ENCODE measurements at regions not wholly inside any gene's neighbourhood (a gene's known extent, or its start where the extent isn't known, plus 50 kb on each side); places are given as distances from the start of the nearest gene placed in this dataset.

- H4K5ac ChIP-seq (ENCODE audit: low read depth, low read length): no peak overlapping the region
- dilution Hi-C loops (cut with HindIII; ENCODE audit: low sequenced_read_pairs, unreplicated experiment): no loop called here
- H3K18ac ChIP-seq (ENCODE audit: low read depth, low read length): no peak overlapping the region
- no peaks in the 10 kb centered on the region for H3K9me3 ChIP-seq (ENCODE audit: control insufficient read depth, insufficient read depth, low read length)
- peaks cover 4% of the 10 kb centered on the region for H3K4me1 ChIP-seq (ENCODE audit: control insufficient read depth, insufficient read depth, low read length)
- H4K91ac ChIP-seq (ENCODE audit: insufficient read depth, low read depth, low read length): peak overlapping the region; percentile 22; the same call in 1 of the 2 replicates
- no peak overlapping the region for H3K14ac ChIP-seq (replicated peaks; ENCODE audit: low read depth, low read length)
- no peak overlapping the region for H2BK20ac ChIP-seq (ENCODE audit: low read depth, low read length)
- WGBS, 2 experiments (ENCODE audit: extremely low coverage in 2 of 2, insufficient read length in 1 of 2): no CpG with 5 or more reads among the region's 2 CpGs
- H2AK9ac ChIP-seq (replicated peaks; ENCODE audit: low read depth, low read length, poor library complexity): no peak overlapping the region
- no peak overlapping the region for H3K4ac ChIP-seq (ENCODE audit: low read depth, low read length)
- CTCF ChIA-PET: no interaction called here
- H2BK5ac ChIP-seq (ENCODE audit: low read depth, low read length, poor library complexity, severe bottlenecking): no peak overlapping the region
- H2BK120ac ChIP-seq (ENCODE audit: low read depth, low read length): no peak overlapping the region
- ATAC-seq (ENCODE audit: low read depth) (no peak), DNase-seq (no peak)
- no TSS peak for BruUV-seq (replicated peaks)
- no peak overlapping the region for H3K23ac ChIP-seq (ENCODE audit: low read depth, low read length)
- no peak overlapping the region for H3K27ac ChIP-seq (ENCODE audit: insufficient read depth, low read length)
- no peak overlapping the region for H3K56ac ChIP-seq (ENCODE audit: extremely low read depth, insufficient read depth, low read length)
- H4K8ac ChIP-seq (ENCODE audit: low read depth in 2 of 2, low read length in 2 of 2): no peak overlapping the region; a peak in 1 of 4 replicates
- H3K9me1 ChIP-seq (ENCODE audit: insufficient read depth, low read length): peaks cover 2% of the 10 kb centered on the region; the same call in 1 of the 2 replicates
- no peak overlapping the region for H2AFZ ChIP-seq (replicated peaks; ENCODE audit: low read length, poor library complexity)
- H3K9ac ChIP-seq (ENCODE audit: low read depth, low read length): no peak overlapping the region
- no peak for TF ChIP-seq CTCF (conservative IDR thresholded peaks at IDR 0.05; ENCODE audit: low read depth, low read length)
- TF ChIP-seq SMC3 (IDR thresholded peaks at IDR 0.05; ENCODE audit: low read depth, low read length): no peak
- TF ChIP-seq ELK1 (IDR thresholded peaks at IDR 0.05; ENCODE audit: borderline replicate concordance, low read depth, low read length): no peak
- no peak for TF ChIP-seq MAZ (IDR thresholded peaks at IDR 0.05; ENCODE audit: borderline replicate concordance, low read depth, low read length)
- no peak for TF ChIP-seq RAD21 (IDR thresholded peaks at IDR 0.05; ENCODE audit: low read length)
- TF ChIP-seq FOS (IDR thresholded peaks at IDR 0.05; ENCODE audit: low read depth, low read length): no peak
- in situ Hi-C loops (cut with MboI; ENCODE audit: low sequenced_read_pairs): loop anchor here (5.0 to 25.0 kb wide), 2 partner anchors 114 to 721 kb away; partner anchors contain the start of gene NR4A2
- H3K36me3 ChIP-seq (ENCODE audit: control insufficient read depth, insufficient read depth, low read length): no peaks in the 10 kb centered on the region
- peak overlapping the region; percentile 63; the same call in 1 of the 3 replicates for H2BK15ac ChIP-seq (ENCODE audit: low read depth, low read length)
- H2AK5ac ChIP-seq (ENCODE audit: low read depth, low read length): peak overlapping the region; percentile 40; the same call in 1 of the 2 replicates
- H3K4me2 ChIP-seq (ENCODE audit: low read depth, low read length): no peak overlapping the region
- H3K79me1 ChIP-seq (ENCODE audit: low read depth in 1 of 2, low read length in 2 of 2): no peaks in the 10 kb centered on the region
- no peaks in the 10 kb centered on the region for H4K20me1 ChIP-seq (ENCODE audit: insufficient read depth, low read length)
- no peaks in the 10 kb centered on the region for H3K27me3 ChIP-seq (ENCODE audit: control insufficient read depth, insufficient read depth, low read length)
- intact Hi-C loops (cut with micrococcal nuclease): loop anchor here (5.0 kb wide), 3 partner anchors 231 to 1681 kb away; no protein-coding TSS in a partner anchor
- no peak overlapping the region for H3K4me3 ChIP-seq (ENCODE audit: insufficient read depth, low read depth, low read length)
- POLR2A ChIA-PET (ENCODE audit: unreplicated experiment): no interaction called here
Measured at GRCh38 chr2:157058161-157058560, 199.3 kb upstream of the GALNT5 start.

Measured in IMR-90 (cell line).